C4-2B (cell line): ENCODE measurements at regions not wholly inside any gene's neighbourhood (a gene's known extent, or its start where the extent isn't known, plus 50 kb on each side); places are given as distances from the start of the nearest gene placed in this dataset.

Experiments used
- ZFX ChIP-seq: fragments of 450-650 bp; IDR thresholded peaks from 2 replicates; pipeline ENCODE4 v1.6.1; 2017
- TF ChIP-seq, protein P1 (sequence below): fragments of 450-650 bp; conservative IDR thresholded peaks from 2 replicates; pipeline ENCODE4 v1.5.1; 2017; ENCODE audit warnings: mild to moderate bottlenecking

DNA sequence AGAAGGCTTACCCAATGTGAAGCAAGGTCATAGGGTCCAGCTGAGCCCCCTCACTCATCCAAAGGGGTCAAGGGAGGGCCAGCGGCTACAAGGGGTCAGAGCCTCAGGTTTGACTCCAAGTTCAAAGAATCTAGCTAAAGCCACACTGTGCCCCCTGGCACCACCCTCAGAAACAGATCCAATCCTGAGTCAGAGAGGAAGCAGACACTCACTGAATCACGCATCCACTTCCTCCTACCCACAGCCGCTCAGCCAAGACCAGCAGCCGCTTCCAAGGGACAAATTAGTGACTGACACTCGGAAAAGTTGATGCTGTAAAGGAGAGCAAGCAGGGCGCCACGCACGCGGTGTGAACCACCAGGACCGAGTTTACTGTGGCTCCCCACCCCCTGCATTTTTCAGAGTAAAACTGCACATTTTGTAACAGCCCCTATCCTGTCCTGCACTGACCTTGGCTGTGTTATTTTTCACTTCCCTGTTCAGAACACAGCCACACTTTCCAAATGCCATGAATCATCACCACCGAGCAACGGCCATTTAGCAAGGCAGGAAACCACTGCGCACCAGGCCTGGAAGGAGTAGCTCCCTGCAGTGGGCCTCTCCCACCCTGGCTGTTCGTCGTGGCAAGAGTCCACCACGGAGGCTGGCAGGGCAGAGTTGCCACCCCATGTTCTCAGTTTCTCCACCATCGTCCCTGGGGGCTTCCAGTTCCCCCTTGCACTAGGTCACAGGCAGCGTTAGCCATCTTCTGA lies 147.8 kb downstream of the TOMM20 start:
- TF ChIP-seq, protein P1, sequence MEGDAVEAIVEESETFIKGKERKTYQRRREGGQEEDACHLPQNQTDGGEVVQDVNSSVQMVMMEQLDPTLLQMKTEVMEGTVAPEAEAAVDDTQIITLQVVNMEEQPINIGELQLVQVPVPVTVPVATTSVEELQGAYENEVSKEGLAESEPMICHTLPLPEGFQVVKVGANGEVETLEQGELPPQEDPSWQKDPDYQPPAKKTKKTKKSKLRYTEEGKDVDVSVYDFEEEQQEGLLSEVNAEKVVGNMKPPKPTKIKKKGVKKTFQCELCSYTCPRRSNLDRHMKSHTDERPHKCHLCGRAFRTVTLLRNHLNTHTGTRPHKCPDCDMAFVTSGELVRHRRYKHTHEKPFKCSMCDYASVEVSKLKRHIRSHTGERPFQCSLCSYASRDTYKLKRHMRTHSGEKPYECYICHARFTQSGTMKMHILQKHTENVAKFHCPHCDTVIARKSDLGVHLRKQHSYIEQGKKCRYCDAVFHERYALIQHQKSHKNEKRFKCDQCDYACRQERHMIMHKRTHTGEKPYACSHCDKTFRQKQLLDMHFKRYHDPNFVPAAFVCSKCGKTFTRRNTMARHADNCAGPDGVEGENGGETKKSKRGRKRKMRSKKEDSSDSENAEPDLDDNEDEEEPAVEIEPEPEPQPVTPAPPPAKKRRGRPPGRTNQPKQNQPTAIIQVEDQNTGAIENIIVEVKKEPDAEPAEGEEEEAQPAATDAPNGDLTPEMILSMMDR, result no peak
- TF ChIP-seq ZFX, result no peak
